ENCODE measurements at regions not wholly inside any gene's neighbourhood (a gene's known extent, or its start where the extent isn't known, plus 50 kb on each side); places are given as distances from the start of the nearest gene placed in this dataset.

GRCh38 chr1:55428944-55429931, 214.1 kb upstream of the USP24 start (continued):
- TF ChIP-seq LBX2 (CRISPR knock-in tag; IDR thresholded peaks at IDR 0.05; ENCODE audit: borderline replicate concordance), result no peak
- 0 out of 2 replicates have a peak, but pooled peaks have one; percentile 48 for TF ChIP-seq ZNF335 (CRISPR knock-in tag; IDR thresholded peaks at IDR 0.05)
- TF ChIP-seq REST (IDR thresholded peaks at IDR 0.05; ENCODE audit: borderline replicate concordance in 1 of 2, low read depth in 1 of 2, low read length in 2 of 2), result peak in 1 of 2 experiments; percentile 20; a peak in 1 of 4 replicates
- peak; percentile 74; the same call in 1 of the 2 replicates for TF ChIP-seq POGK (CRISPR knock-in tag; conservative IDR thresholded peaks at IDR 0.05)
- TF ChIP-seq HOXD1 (CRISPR knock-in tag; IDR thresholded peaks at IDR 0.05), result 0 out of 2 replicates have a peak, but pooled peaks have one; percentile 32
- TF ChIP-seq ZSCAN29 (CRISPR knock-in tag; conservative IDR thresholded peaks at IDR 0.05), result no peak
- peak; percentile 33; the same call in 1 of the 2 replicates for TF ChIP-seq ZXDC (CRISPR knock-in tag; IDR thresholded peaks at IDR 0.05)
- TF ChIP-seq UBTF (CRISPR knock-in tag; IDR thresholded peaks at IDR 0.05), result peak; percentile 41; the same call in 1 of the 2 replicates
- peak; percentile 95 for TF ChIP-seq NFIC (IDR thresholded peaks at IDR 0.05; ENCODE audit: low read length)
- no peak for TF ChIP-seq ZNF598 (CRISPR knock-in tag; IDR thresholded peaks at IDR 0.05; ENCODE audit: borderline replicate concordance)
- TF ChIP-seq, protein P1, sequence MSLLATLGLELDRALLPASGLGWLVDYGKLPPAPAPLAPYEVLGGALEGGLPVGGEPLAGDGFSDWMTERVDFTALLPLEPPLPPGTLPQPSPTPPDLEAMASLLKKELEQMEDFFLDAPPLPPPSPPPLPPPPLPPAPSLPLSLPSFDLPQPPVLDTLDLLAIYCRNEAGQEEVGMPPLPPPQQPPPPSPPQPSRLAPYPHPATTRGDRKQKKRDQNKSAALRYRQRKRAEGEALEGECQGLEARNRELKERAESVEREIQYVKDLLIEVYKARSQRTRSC (CRISPR knock-in tag; IDR thresholded peaks at IDR 0.05; ENCODE audit: low read depth), result no peak
- no peak for TF ChIP-seq ATAD3A (CRISPR knock-in tag; IDR thresholded peaks at IDR 0.05)
- peak; percentile 99 for TF ChIP-seq TBL1XR1 (IDR thresholded peaks at IDR 0.05; ENCODE audit: borderline replicate concordance, low read length, partially characterized antibody)
- no peak; the same call in 1 of the 2 replicates for TF ChIP-seq ZNF136 (CRISPR knock-in tag; IDR thresholded peaks at IDR 0.05; ENCODE audit: low read depth)
- no peak for TF ChIP-seq RBM22 (optimal IDR thresholded peaks at IDR 0.05; ENCODE audit: low read length)
